ENCODE measurements at regions not wholly inside any gene's neighbourhood (a gene's known extent, or its start where the extent isn't known, plus 50 kb on each side); places are given as distances from the start of the nearest gene placed in this dataset.

DNA sequence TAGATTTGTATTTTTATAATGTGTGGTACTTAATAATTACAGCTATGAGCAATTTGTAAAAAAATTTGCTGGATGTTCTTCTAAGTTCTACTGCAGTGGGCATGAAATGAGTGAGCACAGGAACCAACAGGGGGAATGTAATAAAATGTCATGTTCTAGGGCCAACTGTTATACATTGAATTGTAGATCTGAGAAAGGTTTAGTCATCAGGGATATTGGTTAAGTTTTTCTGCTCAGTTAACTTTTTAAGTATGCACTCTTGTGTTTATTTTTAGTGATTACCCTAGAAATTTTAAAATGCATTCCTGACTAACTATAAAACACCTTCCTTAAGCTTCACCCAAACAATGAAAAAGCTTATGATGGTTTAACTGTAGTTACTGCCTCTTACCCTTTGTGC is 101.8 kb downstream of the CAND1 start:
- no peak for DNase-seq

DNA sequence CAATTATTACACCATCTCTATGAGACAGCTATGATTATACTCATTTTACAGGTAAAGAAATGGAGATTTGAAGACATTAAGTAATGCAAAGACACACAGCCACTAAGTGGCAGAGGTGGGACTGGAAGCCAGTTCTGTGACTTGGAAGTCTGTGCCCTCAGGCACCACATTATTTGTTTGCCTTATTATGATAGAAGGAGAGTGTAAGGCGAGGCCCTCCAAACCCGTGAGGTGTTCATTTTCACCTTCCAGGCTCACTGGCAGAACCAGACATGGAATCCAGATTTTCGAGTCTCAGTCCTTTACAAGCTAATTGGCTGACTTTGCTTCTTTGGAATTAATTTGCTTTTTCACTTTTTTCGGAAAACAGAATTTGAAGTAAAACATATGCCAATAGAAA is 107.9 kb downstream of the CAND1 start:
- no peak for DNase-seq

DNA sequence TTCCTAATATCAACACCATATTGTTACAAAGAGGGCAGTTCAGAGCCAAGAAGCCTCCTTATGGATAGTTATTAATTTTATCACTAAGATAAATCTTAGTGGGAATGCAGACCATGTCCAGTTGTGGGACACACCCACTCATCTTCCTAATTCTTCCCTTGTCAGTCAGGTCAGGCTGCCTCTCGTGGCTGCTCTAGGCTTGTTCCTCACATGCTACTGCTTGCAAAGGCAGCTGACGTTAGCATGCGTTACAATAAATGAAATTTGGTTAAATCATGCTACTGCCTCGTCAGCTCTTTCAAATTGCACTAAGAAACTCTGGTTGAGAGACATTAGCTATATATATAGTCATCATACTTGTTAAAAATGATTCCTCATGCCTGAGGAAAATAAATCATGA is 108.4 kb downstream of the CAND1 start:
- no peak for DNase-seq

DNA sequence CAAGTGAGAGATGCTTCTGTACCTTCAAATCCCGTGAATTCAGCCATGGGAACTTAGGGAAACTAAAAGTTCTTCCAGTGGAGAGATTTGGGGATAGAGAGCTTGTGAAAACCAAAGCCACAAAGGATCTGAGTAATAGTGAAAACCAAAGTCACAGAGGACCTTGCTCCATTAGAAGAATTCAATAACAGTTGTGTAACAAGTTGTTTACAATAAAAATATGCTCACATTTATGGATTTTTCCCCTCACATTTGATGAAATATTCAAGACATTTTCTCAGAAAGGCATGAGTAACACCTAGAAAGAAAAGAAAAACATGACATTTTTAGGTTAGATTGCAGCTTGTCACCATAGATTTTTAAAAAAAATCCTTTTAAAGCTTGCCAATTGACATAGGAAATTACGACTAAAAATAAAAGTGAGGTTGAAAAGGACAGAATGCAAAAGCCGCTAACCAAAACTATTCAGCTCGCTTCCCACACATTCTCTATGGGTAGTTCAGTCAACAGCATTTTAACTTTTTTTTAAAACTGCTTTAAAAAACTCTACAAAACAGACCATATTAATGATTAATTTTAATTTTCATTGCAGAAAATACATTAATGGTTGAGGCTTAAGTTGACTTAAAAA is 113.2 kb downstream of the CAND1 start:
- DNase-seq = no peak

DNA sequence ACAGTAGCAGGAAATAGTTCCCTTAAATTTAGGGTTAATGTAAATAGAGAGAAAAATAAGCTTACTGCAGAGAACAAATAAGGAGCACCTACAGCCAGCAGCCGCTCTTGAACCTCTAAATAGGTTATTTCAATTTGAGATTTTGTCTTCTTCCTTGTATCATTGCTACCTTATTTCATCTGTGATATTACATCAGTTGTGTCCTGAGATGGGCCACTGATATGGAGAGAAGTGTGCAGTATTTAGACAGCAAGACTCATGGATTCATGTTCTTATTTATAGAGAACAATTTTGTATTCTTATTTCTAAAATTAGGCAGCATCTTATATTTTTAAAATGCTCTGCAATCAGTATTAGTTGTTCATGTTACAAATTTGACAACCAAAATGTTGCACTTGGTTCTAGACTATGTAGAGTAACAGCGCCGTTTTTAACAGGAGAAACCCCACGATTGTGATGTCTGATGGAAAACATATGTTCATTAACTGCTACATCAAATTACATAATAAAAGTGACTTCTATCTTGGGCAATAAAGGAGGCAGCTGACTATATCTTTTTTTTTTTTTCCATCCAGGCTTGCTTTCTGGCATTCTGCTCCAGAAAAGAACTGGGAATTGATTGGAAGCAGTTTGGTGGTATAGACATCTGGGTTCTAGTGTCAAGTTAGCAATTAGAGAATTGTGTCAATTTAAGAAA is 117.9 kb downstream of the CAND1 start:
- DNase-seq = no peak

DNA sequence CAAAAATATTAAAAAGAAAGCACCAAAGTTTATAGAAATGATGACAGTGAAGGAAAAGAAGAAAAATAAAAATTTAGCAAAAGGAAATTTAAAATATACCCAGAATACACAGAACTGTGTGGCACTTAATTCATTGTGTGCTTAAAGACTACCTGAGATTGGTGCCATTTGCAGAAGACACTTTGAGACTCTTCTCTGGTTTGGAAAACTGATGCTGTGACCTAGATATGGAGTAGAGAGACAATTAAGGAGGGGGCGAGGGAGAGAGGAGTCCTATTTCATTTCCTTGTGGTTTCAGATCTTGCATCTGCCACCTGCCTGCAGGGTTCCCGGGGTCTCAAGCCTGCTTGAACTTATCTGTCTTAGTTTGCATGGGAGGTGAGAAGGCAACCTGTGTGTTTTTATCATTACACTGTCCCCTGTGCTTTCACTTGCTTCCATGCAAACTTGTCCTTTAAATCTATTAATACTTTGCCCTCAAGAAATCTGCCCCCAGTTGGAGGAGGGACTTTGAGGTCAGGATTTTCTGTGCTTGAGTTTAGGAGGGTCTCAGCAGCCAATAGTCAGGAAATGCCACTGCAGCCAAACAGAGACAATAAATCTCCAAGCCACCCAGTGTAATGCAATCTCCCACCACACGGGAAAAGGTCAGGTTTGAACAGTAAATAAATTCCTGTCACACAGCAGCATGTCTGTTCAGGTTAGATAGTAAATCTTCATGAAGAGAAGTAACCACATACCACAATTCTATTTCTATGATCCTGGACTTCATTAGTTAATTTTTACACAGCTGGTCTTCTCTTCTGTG is 119.4 kb downstream of the CAND1 start:
- peak; percentile 57 for DNase-seq

DNA sequence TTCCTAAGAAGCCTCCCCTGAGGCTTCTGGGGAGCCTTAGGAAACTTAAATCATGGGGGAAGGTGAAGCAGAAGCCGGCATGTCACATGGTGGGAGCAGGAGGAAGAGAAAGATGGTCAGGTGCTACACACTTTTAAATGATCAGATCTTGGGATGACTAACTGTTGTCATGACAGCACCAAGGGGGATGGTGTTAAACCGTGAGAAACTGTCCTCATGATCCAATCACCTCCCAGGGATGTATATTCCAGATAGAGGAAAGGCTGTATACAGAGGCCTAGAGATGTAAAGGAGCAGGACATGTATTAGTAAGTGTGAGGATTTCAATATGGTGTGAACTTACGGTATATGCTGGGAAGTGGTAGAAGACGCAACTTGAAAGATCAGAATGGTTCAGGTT is 121.1 kb downstream of the CAND1 start:
- DNase-seq = no peak

DNA sequence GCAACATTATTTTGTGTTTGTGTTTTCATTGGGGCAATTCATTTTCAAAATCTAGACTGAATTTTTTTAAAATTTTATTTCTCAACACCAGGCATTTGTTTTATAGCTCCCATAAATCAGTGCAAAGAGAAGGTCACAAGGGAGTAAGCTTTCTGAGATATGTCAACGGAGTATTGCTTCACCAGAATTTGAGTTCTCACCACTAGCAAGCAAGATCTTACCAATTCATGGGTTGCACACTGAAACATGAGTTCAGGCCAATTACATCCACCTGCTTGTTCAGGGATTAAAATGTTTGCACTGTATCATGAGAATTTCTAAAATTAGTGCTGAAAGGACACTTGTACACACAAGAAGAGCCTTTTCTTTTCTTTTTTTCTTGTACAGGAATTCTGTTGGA is 121.9 kb downstream of the CAND1 start:
- no peak for DNase-seq

DNA sequence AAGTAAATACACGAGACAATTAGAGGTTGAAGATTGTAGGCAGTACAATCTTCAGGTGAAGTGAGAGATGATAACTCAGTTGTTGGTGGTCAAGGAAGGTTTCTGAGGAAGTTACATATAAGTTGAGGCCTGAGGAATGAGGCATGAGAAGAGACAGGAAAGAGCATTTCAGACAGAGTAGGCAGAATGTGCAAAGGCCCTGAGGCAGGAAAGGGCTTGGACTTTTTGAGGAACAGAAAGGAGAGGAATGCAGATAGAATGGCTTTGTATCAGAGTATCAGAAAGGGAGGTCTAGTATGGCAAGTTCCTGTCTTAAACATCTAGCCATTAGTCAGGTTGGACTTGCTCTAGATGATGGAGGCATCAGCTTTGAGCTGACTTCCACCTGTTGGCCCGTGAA is 122.5 kb downstream of the CAND1 start:
- DNase-seq = no peak

DNA sequence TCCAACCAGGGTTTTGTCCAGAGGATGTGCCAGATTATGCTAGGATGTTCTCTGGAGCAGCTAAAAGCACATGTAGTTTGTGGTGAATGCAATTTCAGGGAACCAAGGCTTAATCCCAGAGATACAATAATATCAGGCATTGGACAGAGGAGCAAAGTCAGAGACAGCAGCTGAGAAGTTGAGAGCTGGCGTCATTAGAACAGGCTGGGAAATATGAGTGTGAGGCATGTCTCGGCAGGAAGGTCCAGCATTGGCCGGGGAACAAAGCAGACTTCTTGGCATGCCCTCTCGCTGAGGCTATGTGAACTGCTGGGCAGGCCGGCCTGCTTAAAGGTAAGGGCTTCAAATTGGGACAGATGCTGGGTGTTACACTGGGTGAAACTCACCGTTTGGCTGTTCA is 125.4 kb downstream of the CAND1 start:
- peak; percentile 31 for DNase-seq

DNA sequence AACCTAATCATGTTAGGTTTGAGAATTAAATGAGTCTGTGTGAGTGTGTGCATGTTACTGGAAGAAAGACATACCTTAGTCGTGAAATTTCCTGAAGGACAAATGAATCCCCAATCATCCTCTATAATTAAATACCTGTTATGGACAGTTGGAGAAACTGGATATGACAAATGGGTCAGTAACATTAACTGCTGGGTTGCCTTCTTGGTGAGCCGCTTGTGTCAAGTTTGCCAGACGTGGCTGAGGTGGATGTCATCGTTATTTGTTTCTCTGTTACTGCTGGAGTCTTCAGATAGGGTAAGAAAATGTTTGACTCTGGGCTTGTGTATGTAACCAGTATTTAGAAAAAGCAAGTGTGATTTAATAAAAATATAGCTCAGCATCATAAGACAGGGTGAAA is 131.6 kb downstream of the CAND1 start:
- DNase-seq = no peak

DNA sequence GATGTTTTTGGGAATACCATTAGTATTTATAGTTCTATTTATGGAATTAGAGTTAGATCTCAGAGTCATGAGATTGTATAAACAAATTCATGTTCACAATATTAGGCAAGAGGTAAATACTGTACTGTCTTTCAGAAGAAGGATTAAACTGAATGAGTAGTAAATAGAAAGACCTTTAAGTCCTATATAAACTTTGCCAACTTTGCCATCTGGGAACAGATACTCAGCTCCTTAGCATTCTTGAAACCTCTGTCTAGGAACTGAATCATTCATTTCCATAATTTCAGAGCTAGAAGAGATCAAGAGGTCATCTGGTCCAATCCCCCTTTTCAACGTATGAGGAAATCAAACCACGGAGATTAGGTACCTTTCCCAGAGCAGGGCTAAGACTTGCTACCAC is 141.1 kb downstream of the CAND1 start:
- no peak for DNase-seq

DNA sequence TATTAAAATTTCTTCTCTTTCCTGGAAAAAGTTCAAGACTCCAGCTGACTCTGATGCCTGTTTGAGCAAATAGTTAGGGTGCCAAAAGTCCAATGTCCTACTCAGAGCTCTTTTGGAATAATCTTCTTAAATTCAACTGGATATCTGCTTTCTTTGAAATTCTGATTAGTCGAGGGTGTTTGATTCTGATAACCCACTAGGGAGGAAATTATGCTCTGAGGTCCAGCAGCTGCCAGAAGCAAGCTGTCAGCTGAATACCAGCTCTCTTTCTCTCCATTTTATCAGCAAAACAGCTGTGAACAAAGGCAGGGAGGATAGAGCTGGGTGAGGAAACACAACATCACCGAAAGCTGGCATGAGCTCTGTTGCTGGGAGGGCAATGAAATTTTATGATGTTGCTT is 141.5 kb downstream of the CAND1 start:
- DNase-seq = peak; percentile 42

DNA sequence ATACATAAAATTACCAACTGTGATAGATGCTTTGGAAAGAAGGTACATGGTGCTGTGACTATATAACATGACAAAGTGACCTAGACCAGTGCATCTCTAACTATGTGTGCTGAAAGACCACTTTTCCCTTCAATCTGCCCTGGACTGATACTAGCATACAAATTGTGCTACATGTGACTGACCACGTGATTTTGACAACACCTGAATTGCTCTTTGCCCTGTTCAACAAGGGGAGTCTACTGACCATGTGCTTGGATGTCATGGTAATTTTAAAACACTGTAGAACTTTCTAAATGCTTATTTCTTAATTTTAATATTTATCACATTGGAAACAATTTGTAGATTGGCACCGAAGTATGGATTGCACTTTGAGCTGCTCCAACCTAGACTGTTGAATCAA is 142.4 kb downstream of the CAND1 start:
- no peak for DNase-seq

DNA sequence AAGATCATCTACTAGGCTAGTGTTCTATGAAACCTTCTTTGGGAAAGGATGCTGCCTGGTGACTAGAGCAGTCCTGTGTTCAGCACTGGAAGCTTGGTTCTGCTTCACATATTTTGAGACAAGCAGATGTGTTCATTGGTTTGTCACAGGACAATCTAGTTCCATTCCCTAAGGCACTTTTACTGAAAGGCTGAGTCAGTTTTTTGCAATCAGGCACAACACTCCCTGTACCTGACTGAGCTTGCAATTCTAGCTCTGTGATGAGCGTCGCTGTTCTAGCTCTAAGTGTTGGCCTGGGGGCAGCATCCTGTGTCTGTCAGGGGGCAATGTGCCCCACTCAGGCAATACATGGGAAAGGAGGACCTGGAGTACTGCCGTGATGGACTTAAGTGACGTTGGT is 144.4 kb downstream of the CAND1 start:
- DNase-seq = peak; percentile 68

DNA sequence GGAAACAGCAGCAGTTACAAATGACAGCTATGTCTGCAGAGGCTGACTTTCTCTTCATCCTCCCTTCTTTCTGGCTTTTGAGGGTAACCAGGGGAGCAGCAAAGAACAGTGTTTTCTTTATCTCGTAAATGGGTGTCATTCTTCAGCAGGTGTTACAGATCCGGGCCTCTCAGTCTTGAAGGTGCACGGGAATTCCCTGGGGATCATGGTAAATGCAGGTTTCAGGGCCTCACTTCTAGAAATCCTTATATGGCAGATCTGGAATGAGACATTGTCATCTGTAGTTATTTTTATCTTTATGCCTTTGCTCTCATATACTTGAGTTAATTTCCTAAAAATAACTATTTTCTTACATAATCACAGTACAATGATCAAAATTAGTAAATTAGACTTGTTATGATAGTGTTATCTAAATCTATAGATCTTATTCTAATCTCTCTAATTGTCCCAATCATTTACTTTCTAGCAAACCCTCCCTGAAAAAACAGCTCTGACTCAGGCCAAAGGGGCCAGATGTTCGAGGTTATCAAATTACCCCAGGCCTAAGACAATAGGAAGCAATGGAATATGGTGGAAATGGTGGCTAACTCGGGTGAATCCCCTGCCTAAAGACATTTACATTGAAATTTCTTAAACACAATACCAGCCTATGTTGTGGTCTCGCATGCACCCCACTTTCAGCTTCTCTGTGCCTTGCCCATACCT is 145.0 kb downstream of the CAND1 start:
- DNase-seq = no peak

DNA sequence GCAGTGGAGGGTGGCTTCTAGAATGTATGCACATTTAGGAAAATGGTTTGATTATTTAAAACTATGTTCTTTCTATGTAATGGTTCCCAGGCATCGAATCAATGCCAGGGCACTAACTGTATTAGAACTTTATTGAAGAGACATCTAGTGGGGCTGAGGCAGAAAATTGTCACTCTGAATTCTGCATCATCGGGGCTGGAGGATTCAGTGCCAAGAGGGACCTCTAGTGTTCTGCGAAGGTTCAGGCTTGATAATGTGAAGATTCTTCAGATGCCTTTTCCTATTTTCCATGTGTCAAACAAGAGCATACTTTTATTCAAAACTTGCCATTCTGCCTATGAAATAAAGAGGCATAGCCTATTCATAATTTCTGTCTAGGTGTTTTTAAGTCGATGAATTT is 146.3 kb downstream of the CAND1 start:
- DNase-seq = peak; percentile 75

DNA sequence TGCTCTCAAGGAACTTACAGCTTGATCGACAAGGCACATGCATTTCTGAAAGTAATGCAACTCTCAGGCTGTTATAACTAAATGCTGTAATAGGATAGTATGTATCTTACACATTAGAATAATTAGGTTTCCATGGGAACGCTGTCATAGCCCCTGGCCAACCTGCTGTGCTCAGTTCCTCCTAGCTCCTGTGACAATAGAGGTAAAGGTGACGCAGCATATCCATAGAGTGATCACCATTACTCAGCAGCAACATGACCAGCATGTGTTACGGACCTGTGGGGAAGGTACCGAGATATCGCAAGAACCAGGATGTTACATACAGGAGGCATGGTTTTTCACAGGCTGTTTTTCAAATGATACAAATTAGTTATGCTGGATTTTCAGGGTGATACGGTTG is 150.7 kb downstream of the CAND1 start:
- DNase-seq = no peak

DNA sequence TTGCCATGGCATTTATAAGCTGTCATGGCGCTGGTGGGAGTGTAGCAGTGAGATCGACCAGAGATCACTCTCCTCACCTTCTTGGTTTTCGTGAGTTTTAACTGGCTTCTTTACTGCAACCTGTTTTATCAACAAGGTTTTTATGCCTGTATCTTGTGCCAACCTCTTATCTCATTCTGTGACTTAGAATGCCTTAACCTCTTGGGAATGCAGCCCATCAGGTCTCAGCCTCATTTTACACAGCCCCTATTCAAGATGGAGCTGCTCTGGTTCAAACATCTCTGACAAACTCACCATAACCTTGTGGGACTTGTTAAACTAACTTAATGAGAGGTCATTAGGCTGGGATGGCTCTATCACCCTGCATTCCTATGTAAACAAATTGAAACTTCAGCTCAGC is 151.3 kb downstream of the CAND1 start:
- DNase-seq = no peak

DNA sequence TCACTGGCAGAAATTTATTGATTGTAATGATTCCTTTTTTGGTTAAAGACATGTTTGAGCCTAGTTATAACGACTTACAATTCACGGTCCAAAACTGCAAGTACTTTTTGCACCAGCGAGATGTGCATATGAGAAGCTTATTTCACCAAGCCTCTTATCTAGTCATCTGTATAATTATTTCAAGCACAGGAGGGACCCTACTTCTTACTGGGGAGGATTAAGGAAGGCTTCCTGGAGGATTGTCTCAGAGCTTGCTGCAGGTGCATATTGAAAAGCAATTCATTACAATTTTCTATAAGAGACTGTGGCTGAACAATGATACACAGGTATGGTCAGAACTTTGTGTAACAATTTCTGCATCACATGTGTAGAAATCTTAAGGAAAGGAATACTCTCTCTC is 152.9 kb downstream of the CAND1 start:
- no peak for DNase-seq

DNA sequence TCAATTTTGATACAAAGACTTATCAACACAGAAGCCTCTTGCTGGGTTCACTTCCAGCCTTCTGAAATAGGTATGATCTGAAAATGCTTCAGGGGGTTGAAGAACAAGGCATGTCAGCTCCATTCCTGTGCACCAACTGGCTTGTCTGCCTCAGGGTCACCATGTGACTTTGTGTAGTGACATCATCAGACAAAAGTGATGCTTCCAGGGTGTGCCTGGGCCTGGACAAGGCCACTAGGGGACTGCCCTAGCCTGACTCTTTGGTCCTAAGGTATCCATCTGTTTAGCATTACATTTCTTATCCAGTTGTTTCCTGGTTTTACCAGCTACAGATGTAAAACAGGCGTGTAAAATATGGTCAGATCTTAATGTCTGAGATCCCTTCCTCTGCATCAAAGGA is 155.6 kb downstream of the CAND1 start:
- no peak for DNase-seq

DNA sequence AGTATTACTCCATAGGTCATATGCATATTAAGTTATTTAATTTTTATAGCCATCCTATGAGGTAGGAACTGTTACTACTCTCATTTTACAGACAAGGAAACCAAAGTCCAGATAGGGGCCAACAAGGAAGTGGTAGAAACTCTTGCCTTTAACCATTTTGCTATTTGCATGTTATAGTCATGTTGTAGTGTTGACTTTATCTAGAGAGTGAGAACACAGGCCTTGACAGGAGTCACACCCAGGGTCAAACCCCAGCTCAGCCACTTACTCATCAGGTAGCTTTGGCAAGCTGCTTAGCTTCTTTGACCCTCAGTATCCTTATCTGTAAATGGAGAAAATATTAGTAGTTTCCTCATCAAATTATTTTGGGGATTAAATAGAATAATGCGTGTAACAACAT is 156.2 kb downstream of the CAND1 start:
- DNase-seq = no peak

DNA sequence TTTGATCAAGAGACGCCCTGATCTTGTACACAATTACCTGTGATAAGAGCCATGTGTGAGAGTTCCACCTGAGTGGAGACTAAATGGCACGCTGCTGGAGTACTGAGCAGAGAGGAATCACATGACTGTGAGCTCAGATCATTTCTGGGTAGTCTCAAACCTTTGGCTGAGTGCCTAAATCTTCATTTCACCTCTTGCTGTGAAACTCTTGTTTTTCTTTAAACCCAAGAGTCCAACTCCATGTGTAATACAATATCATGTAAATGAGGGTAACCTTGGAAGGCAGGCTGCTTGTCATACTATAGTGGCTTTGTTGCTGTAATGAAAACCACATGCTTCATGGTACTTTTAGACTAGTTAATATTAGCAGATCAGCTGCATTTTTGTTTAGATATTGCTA is 156.9 kb downstream of the CAND1 start:
- DNase-seq = peak; percentile 69

DNA sequence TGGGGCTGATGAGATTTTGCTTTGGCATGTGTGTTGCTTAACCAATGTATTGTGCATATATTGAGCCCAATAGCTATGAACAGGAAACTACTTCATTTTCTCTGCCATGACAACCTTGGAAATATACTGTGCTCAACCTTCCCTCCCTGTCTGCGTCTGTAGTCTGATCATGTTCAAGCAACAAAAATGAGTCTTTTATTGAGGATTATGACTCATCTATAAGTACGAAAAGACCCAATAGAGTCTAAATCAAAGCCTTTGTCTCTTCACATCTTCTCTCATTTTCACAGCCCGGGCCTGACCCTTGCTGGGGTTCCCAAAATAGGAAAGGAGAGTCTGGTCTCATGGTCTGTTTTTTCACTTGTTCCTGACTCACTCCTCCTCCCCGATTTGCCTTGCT is 158.2 kb downstream of the CAND1 start:
- DNase-seq = no peak
